Body of pancreas (tissue), 4 donors: ENCODE measurements at regions not wholly inside any gene's neighbourhood (a gene's known extent, or its start where the extent isn't known, plus 50 kb on each side); places are given as distances from the start of the nearest gene placed in this dataset.

Experiments used
- CTCF ChIP-seq, 7 experiments: fragments of 450-650 bp in 4 of 7; fragments of 200-600 bp in 3 of 7; sonication (generic) in 3 of 7; IDR thresholded peaks; one replicate each; pipeline ENCODE4 v1.5.1; 2016 to 2019; ENCODE audit warnings: antibody characterized with exemption in 7 of 7
- POLR2A ChIP-seq, 3 donors: fragments of 450-650 bp; IDR thresholded peaks; one replicate each; pipeline ENCODE4 v1.6.1; 2016; ENCODE audit warnings: antibody characterized with exemption in 3 of 3, mild to moderate bottlenecking in 2 of 3

DNA sequence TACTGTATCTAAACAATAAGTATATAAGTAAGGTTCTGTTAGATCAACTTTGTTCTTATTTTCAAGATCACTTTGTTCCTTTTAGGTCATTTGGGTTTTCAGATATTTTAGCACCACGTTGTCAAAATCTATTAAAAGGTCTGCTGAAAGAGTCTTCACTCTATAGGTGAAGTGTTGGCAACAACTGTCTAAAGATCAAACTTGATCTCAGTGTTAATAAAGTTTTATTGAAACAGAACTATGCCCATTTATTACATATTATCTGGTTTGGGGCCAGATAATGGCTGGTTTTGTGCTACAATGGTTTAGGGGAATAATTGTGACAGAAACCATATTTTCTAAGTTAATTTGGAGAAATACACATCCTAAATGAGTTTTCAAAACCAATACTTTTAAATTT lies 478.9 kb upstream of the GRM3 start:
- TF ChIP-seq POLR2A (IDR thresholded peaks at IDR 0.05): no peak
- TF ChIP-seq CTCF (IDR thresholded peaks at IDR 0.05): no peak
